ENCODE measurements at regions not wholly inside any gene's neighbourhood (a gene's known extent, or its start where the extent isn't known, plus 50 kb on each side); places are given as distances from the start of the nearest gene placed in this dataset.

GRCh38 chr15:29631076-29632070 is 190.9 kb downstream of the TJP1 start:
- H3K9me2 ChIP-seq (ENCODE audit: low read depth, low read length): no peaks in the 10 kb centered on the region
- H3K4me3 ChIP-seq (ENCODE audit: low read depth, low read length, poor library complexity, severe bottlenecking): no peak overlapping the region
- no peaks in the 10 kb centered on the region for H3K79me2 ChIP-seq (ENCODE audit: insufficient read depth, low read length)
- TF ChIP-seq EZH2 (IDR thresholded peaks at IDR 0.05; ENCODE audit: borderline replicate concordance, low read length) (no peak), CTCF (IDR thresholded peaks at IDR 0.05; ENCODE audit: low read length) (no peak)
- H3K9ac ChIP-seq (ENCODE audit: low read length): no peak overlapping the region
- no peaks in the 10 kb centered on the region for H3K9me3 ChIP-seq (ENCODE audit: low read length)
- H3F3A ChIP-seq (ENCODE audit: insufficient read depth, low read length): no peaks in the 10 kb centered on the region
- H3K4me2 ChIP-seq (ENCODE audit: low read length): no peak overlapping the region
- no peaks in the 10 kb centered on the region for H3K27me3 ChIP-seq (ENCODE audit: insufficient read depth, low read length)
- H3K27ac ChIP-seq (ENCODE audit: low read depth, low read length, poor library complexity, severe bottlenecking): no peak overlapping the region
- no peaks in the 10 kb centered on the region for H3K36me3 ChIP-seq (ENCODE audit: insufficient read depth, low read length)
- H4K20me1 ChIP-seq (ENCODE audit: insufficient read depth, low read length): no peaks in the 10 kb centered on the region
- H2AFZ ChIP-seq (ENCODE audit: low read length): no peak overlapping the region
- H3K4me1 ChIP-seq (ENCODE audit: insufficient read depth, low read length, severe bottlenecking): no peaks in the 10 kb centered on the region

- Histone ChIP-seq H3F3A (ENCODE audit: insufficient read depth, low read length) (no peaks in the 10 kb centered on the region), H3K4me1 (ENCODE audit: insufficient read depth, low read length, severe bottlenecking) (no peaks in the 10 kb centered on the region), H4K20me1 (ENCODE audit: insufficient read depth, low read length) (no peaks in the 10 kb centered on the region), H3K9me3 (ENCODE audit: low read length) (no peaks in the 10 kb centered on the region), H3K27me3 (ENCODE audit: insufficient read depth, low read length) (no peaks in the 10 kb centered on the region), H3K4me2 (ENCODE audit: low read length) (no peak overlapping the region), H3K9me2 (ENCODE audit: low read depth, low read length) (no peaks in the 10 kb centered on the region), H3K9ac (ENCODE audit: low read length) (no peak overlapping the region), H3K36me3 (ENCODE audit: insufficient read depth, low read length) (no peaks in the 10 kb centered on the region), H3K79me2 (ENCODE audit: insufficient read depth, low read length) (no peaks in the 10 kb centered on the region), H2AFZ (ENCODE audit: low read length) (no peak overlapping the region), H3K27ac (ENCODE audit: low read depth, low read length, poor library complexity, severe bottlenecking) (no peak overlapping the region), H3K4me3 (ENCODE audit: low read depth, low read length, poor library complexity, severe bottlenecking) (no peak overlapping the region)
- TF ChIP-seq CTCF (IDR thresholded peaks at IDR 0.05; ENCODE audit: low read length) (no peak), EZH2 (IDR thresholded peaks at IDR 0.05; ENCODE audit: borderline replicate concordance, low read length) (no peak)
These were observed 198.0 kb downstream of the TJP1 start for GRCh38 chr15:29624271-29624670.

GRCh38 chr15:29623116-29623639 is 199.1 kb downstream of the TJP1 start:
- Histone ChIP-seq H3K27ac (ENCODE audit: low read depth, low read length, poor library complexity, severe bottlenecking) (no peak overlapping the region), H3K79me2 (ENCODE audit: insufficient read depth, low read length) (no peaks in the 10 kb centered on the region), H2AFZ (ENCODE audit: low read length) (no peak overlapping the region), H3K9me3 (ENCODE audit: low read length) (no peaks in the 10 kb centered on the region), H3K4me2 (ENCODE audit: low read length) (no peak overlapping the region), H4K20me1 (ENCODE audit: insufficient read depth, low read length) (no peaks in the 10 kb centered on the region), H3K9me2 (ENCODE audit: low read depth, low read length) (no peaks in the 10 kb centered on the region), H3K27me3 (ENCODE audit: insufficient read depth, low read length) (no peaks in the 10 kb centered on the region), H3K4me3 (ENCODE audit: low read depth, low read length, poor library complexity, severe bottlenecking) (no peak overlapping the region), H3K4me1 (ENCODE audit: insufficient read depth, low read length, severe bottlenecking) (no peaks in the 10 kb centered on the region), H3K36me3 (ENCODE audit: insufficient read depth, low read length) (no peaks in the 10 kb centered on the region), H3F3A (ENCODE audit: insufficient read depth, low read length) (no peaks in the 10 kb centered on the region), H3K9ac (ENCODE audit: low read length) (no peak overlapping the region)
- no peak for TF ChIP-seq CTCF (IDR thresholded peaks at IDR 0.05; ENCODE audit: low read length)
- no peak for TF ChIP-seq EZH2 (IDR thresholded peaks at IDR 0.05; ENCODE audit: borderline replicate concordance, low read length)
